ENCODE measurements at regions not wholly inside any gene's neighbourhood (a gene's known extent, or its start where the extent isn't known, plus 50 kb on each side); places are given as distances from the start of the nearest gene placed in this dataset.
A peak's percentile ranks its signal among the peaks of the same experiment; 100 is the strongest.

- Histone ChIP-seq H2AFZ (ENCODE audit: insufficient read depth, low read depth, low read length, poor library complexity, severe bottlenecking) (no peak overlapping the region), H3K27ac (ENCODE audit: low read length in 2 of 2) (no peak overlapping the region), H3K4me3 (ENCODE audit: control extremely low read depth in 1 of 5, extremely low read depth in 1 of 5, insufficient read depth in 1 of 5, low read depth in 2 of 5, low read length in 4 of 5) (no peak overlapping the region), H4K20me1 (ENCODE audit: control insufficient read depth, insufficient read depth, low read length, poor library complexity, severe bottlenecking) (no peaks in the 10 kb centered on the region), H3K36me3 (replicated peaks in 1 of 2; ENCODE audit: control extremely low read depth in 1 of 2, control insufficient read depth in 1 of 2, extremely low read depth in 1 of 2, insufficient read depth in 2 of 2, low read length in 1 of 2) (no peaks in the 10 kb centered on the region), H3K9ac (ENCODE audit: low read length) (no peak overlapping the region), H3K9me3 (ENCODE audit: control extremely low read depth in 1 of 3, control insufficient read depth in 2 of 3, insufficient read depth in 1 of 3, low read length in 2 of 3) (peaks cover 0 to 2% (median 0%) of the 10 kb centered on the region in 3 donors), H3K27me3 (replicated peaks in 1 of 4; ENCODE audit: control extremely low read depth in 1 of 4, control insufficient read depth in 3 of 4, insufficient read depth in 4 of 4, low read length in 3 of 4) (peaks cover 0 to 15% (median 12%) of the 10 kb centered on the region in 4 experiments), H3K4me2 (replicated peaks; ENCODE audit: low read depth, low read length, poor library complexity, severe bottlenecking) (no peak overlapping the region), H3K79me2 (ENCODE audit: control insufficient read depth, insufficient read depth, low read length) (no peaks in the 10 kb centered on the region), H3K4me1 (ENCODE audit: control insufficient read depth in 2 of 2, insufficient read depth in 2 of 2, low read length in 2 of 2) (no peaks in the 10 kb centered on the region)
- peaks cover 45% of the 10 kb centered on the region for H3K27me3 Mint-ChIP-seq
- H3K27ac Mint-ChIP-seq: no peak overlapping the region
- 81% methylated on average over 3 of the region's 3 CpGs for WGBS (ENCODE audit: insufficient coverage)
- ChIA-PET CTCF (interaction anchor here (1.5 kb wide), 1 partner anchor 8 kb away, joined by 4 read pairs; no protein-coding TSS in a partner anchor), POLR2A (no interaction called here)
- ATAC-seq (ENCODE audit: low read depth) (no peak), DNase-seq (no peak)
- intact Hi-C loops (cut with micrococcal nuclease): no loop called here
- H3K4me3 Mint-ChIP-seq: no peak overlapping the region
- TF ChIP-seq EZH2 (IDR thresholded peaks at IDR 0.05; ENCODE audit: borderline replicate concordance, insufficient read depth, low read depth, low read length, poor library complexity, severe bottlenecking) (no peak), CTCF (IDR thresholded peaks at IDR 0.05) (no peak)
- H3K4me1 Mint-ChIP-seq: no peaks in the 10 kb centered on the region
- no peaks in the 10 kb centered on the region for H3K9me3 Mint-ChIP-seq (ENCODE audit: insufficient read depth)
Measured at GRCh38 chr14:62168564-62169155, 406.4 kb downstream of the SNAPC1 start.

GRCh38 chr14:62179367-62180018 lies 417.3 kb downstream of the SNAPC1 start:
- H3K27me3 ChIP-seq (replicated peaks in 1 of 4; ENCODE audit: control extremely low read depth in 1 of 4, control insufficient read depth in 3 of 4, insufficient read depth in 4 of 4, low read length in 3 of 4): peaks cover 0 to 20% (median 1%) of the 10 kb centered on the region in 4 experiments
- no peaks in the 10 kb centered on the region for H3K4me1 ChIP-seq (ENCODE audit: control insufficient read depth in 2 of 2, insufficient read depth in 2 of 2, low read length in 2 of 2)
- H3K27ac ChIP-seq (ENCODE audit: low read length in 2 of 2): no peak overlapping the region
- DNase-seq (peak; percentile 9), ATAC-seq (ENCODE audit: low read depth) (no peak)
- intact Hi-C loops (cut with micrococcal nuclease): loop anchor here (2.0 kb wide), 1 partner anchor 1097 kb away; no protein-coding TSS in a partner anchor
- H3K27me3 Mint-ChIP-seq: peaks cover 45% of the 10 kb centered on the region
- no peak overlapping the region for H2AFZ ChIP-seq (ENCODE audit: insufficient read depth, low read depth, low read length, poor library complexity, severe bottlenecking)
- no peaks in the 10 kb centered on the region for H3K36me3 ChIP-seq (replicated peaks in 1 of 2; ENCODE audit: control extremely low read depth in 1 of 2, control insufficient read depth in 1 of 2, extremely low read depth in 1 of 2, insufficient read depth in 2 of 2, low read length in 1 of 2)
- H3K27ac Mint-ChIP-seq: no peak overlapping the region
- H3K4me1 Mint-ChIP-seq: no peaks in the 10 kb centered on the region
- no peak overlapping the region for H3K4me3 Mint-ChIP-seq
- ChIA-PET POLR2A (no interaction called here), CTCF (interaction anchor here (0.8 to 1.6 kb wide), 3 partner anchors 13 to 1098 kb away, joined by 3 to 5 read pairs (median 3); no protein-coding TSS in a partner anchor)
- no peaks in the 10 kb centered on the region for H4K20me1 ChIP-seq (ENCODE audit: control insufficient read depth, insufficient read depth, low read length, poor library complexity, severe bottlenecking)
- TF ChIP-seq CTCF (IDR thresholded peaks at IDR 0.05) (peak; percentile 45), EZH2 (IDR thresholded peaks at IDR 0.05; ENCODE audit: borderline replicate concordance, insufficient read depth, low read depth, low read length, poor library complexity, severe bottlenecking) (no peak)
- H3K4me2 ChIP-seq (replicated peaks; ENCODE audit: low read depth, low read length, poor library complexity, severe bottlenecking): no peak overlapping the region
- 85% methylated on average over 4 of the region's 5 CpGs for WGBS (ENCODE audit: insufficient coverage)
- no peak overlapping the region for H3K4me3 ChIP-seq (ENCODE audit: control extremely low read depth in 1 of 5, extremely low read depth in 1 of 5, insufficient read depth in 1 of 5, low read depth in 2 of 5, low read length in 4 of 5)
- H3K9ac ChIP-seq (ENCODE audit: low read length): no peak overlapping the region
- no peaks in the 10 kb centered on the region for H3K9me3 ChIP-seq (ENCODE audit: control extremely low read depth in 1 of 3, control insufficient read depth in 2 of 3, insufficient read depth in 1 of 3, low read length in 2 of 3)
- no peaks in the 10 kb centered on the region for H3K9me3 Mint-ChIP-seq (ENCODE audit: insufficient read depth)
- H3K79me2 ChIP-seq (ENCODE audit: control insufficient read depth, insufficient read depth, low read length): no peaks in the 10 kb centered on the region
